ENCODE measurements at regions not wholly inside any gene's neighbourhood (a gene's known extent, or its start where the extent isn't known, plus 50 kb on each side); places are given as distances from the start of the nearest gene placed in this dataset.
"Not testable (repeated sequence)": the region's sequence is repeated elsewhere in the genome, so short reads cannot be mapped to it uniquely, and the experiment has no call there.

DNA sequence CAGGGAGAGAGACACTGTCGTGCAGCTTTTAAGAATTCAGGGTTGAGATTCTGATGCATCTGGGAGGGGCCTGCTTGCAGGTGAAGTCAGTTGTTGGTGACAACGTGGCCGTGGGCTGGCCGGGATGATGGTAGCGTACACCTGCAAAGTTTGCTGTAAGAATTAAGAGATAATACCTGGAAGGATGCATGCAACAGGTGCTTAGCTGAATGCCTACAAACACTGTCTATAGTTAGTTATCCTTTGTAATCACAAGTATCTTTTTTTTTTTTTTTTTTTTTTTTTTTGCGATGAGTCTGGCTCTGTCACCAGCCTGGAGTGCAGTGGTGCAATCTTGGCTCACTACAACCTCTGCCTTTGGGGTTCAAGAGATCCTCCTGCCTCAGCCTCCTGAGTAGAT is 259.6 kb downstream of the ASMT start:
- H3K27ac ChIP-seq: no peak overlapping the region
- no peak overlapping the region for H3K4me3 ChIP-seq
- no peaks in the 10 kb centered on the region for H3K36me3 ChIP-seq
- no peak for DNase-seq
- H3K27me3 ChIP-seq: no peaks in the 10 kb centered on the region
- H3K4me1 ChIP-seq: no peaks in the 10 kb centered on the region
- 51 to 67% methylated on average over 6 of the region's 6 CpGs for WGBS, 2 donors
- intact Hi-C loops (cut with DNase I): no loop called here
- peaks cover 0 to 7% (median 0%) of the 10 kb centered on the region in 3 donors for H3K9me3 ChIP-seq
- TF ChIP-seq, protein P1, sequence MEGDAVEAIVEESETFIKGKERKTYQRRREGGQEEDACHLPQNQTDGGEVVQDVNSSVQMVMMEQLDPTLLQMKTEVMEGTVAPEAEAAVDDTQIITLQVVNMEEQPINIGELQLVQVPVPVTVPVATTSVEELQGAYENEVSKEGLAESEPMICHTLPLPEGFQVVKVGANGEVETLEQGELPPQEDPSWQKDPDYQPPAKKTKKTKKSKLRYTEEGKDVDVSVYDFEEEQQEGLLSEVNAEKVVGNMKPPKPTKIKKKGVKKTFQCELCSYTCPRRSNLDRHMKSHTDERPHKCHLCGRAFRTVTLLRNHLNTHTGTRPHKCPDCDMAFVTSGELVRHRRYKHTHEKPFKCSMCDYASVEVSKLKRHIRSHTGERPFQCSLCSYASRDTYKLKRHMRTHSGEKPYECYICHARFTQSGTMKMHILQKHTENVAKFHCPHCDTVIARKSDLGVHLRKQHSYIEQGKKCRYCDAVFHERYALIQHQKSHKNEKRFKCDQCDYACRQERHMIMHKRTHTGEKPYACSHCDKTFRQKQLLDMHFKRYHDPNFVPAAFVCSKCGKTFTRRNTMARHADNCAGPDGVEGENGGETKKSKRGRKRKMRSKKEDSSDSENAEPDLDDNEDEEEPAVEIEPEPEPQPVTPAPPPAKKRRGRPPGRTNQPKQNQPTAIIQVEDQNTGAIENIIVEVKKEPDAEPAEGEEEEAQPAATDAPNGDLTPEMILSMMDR (IDR thresholded peaks at IDR 0.05): no peak
- no peak for TF ChIP-seq POLR2A (IDR thresholded peaks at IDR 0.05)

DNA sequence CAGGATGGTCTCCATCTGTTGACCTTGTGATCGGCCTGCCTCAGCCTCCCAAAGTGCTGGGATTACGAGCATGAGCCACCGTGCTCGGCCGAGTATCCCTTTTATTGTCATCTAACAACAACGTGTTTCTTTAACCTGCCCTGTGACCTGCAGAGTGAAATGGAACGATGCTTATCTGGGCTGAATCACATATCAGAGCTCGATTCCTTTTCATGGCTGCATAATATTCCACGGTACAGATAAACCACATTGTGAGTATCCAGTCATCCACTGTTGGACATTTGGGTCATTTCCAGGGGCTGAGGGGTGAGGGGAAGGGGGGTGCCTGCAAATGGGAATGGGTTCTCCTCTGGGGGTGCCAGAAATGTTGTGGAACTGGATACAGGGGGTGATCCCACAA is 260.0 kb downstream of the ASMT start:
- Histone ChIP-seq H3K27me3 (no peaks in the 10 kb centered on the region), H3K36me3 (no peaks in the 10 kb centered on the region), H3K4me3 (no peak overlapping the region), H3K27ac (no peak overlapping the region), H3K4me1 (no peaks in the 10 kb centered on the region), H3K9me3 (peaks cover 0 to 11% (median 0%) of the 10 kb centered on the region in 3 donors)
- no peak for DNase-seq
- intact Hi-C loops (cut with DNase I): no loop called here
- TF ChIP-seq POLR2A (IDR thresholded peaks at IDR 0.05): no peak
- TF ChIP-seq, protein P1 (IDR thresholded peaks at IDR 0.05): no peak
- 86% methylated on average over 5 to 9 of the region's 9 CpGs for WGBS, 2 donors

DNA sequence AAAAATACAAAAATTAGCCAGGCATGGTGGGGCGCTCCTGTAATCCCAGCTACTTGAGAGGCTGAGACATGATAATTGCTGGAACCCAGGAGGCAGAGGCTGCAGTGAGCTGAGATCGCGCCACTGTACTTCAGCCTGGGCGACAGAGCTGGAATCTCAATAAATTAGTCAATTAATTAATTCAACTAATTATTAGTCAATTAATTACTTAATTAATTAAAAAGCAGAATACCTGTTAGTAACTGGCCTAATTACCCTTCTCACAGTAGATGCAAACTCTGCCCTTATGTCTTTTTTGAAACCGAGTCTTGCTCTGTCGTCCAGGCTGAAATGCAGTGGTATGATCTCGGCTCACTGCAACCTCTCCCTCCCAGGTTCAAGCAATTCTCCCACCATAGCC is 261.2 kb downstream of the ASMT start:
- 91 to 93% methylated on average over 6 to 7 of the region's 7 CpGs for WGBS, 2 donors
- Histone ChIP-seq H3K4me1 (no peaks in the 10 kb centered on the region), H3K36me3 (no peaks in the 10 kb centered on the region), H3K27me3 (no peaks in the 10 kb centered on the region), H3K9me3 (peaks cover 0 to 11% (median 0%) of the 10 kb centered on the region in 3 donors), H3K27ac (no peak overlapping the region), H3K4me3 (no peak overlapping the region)
- intact Hi-C loops (cut with DNase I): no loop called here
- no peak for TF ChIP-seq POLR2A (IDR thresholded peaks at IDR 0.05)
- TF ChIP-seq, protein P1 (IDR thresholded peaks at IDR 0.05): no peak
- DNase-seq: no peak

DNA sequence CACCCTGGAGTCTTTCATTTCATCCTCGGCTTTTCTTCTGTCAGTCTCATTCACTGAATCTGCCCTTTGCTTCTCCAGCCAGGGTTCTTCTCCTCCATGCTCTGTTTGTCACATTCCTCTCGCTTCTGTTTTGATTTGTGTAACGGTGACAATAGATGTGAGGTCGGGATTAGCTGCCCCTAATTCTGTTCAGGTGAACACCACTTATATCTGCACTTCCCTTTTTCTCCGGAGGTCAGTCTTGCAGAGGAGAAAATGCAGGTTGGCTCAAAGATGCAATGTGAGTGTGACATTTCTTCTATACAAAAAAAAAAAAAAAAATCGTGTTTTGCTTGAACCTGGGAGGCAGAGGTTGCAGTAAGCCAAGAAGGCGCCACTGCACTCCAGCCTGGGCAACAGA is 262.9 kb downstream of the ASMT start:
- no peaks in the 10 kb centered on the region for H3K27me3 ChIP-seq
- TF ChIP-seq, protein P1 (IDR thresholded peaks at IDR 0.05): no peak
- TF ChIP-seq POLR2A (IDR thresholded peaks at IDR 0.05): no peak
- H3K36me3 ChIP-seq: no peaks in the 10 kb centered on the region
- no peak overlapping the region for H3K4me3 ChIP-seq
- WGBS, 2 donors: 42 to 51% methylated on average over 6 to 7 of the region's 7 CpGs
- H3K9me3 ChIP-seq: peaks cover 0 to 11% (median 0%) of the 10 kb centered on the region in 3 donors
- H3K27ac ChIP-seq: no peak overlapping the region
- no peak for DNase-seq
- intact Hi-C loops (cut with DNase I): no loop called here
- no peaks in the 10 kb centered on the region for H3K4me1 ChIP-seq

DNA sequence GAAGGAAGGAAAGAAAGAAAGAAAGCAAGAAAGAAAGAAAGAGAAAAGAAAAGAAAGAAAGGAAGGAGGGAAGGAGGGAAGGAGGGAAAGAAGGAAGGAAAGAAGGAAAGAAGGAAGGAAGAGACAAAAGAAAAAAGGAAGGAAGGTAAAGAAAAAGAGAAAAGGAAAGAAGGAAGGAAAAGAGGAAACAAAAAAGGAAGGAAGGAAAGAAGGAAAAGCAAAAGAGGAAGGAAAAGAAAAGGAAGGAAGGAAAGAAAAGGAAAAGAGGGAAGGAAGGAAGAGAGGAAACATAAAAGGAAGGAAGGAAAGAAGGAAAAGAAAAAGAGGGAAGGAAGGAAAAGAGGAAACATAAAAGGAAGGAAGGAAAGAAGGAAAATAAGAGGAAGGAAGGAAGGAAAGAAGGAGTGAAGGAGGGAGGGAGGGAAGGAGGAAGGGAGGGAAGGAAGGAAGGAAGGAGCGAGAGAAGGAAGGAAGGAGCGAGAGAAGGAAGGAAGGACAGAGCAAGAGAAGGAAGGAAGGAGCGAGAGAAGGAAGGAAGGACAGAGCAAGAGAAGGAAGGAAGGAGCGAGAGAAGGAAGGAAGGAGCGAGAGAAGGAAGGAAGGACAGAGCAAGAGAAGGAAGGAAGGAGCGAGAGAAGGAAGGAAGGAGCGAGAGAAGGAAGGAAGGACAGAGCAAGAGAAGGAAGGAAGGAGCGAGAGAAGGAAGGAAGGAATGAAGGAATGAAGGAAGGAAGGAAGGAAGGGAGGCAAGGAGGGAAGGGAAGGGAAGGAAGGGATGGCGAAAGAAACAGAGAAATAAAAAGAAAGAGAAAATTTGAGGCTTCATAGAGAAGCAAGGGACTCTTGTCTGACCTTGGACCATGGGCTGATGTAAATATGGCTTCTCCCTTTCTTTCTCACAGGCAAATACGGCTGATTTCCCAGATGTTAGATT is 266.3 kb downstream of the ASMT start:
- DNase-seq; H3K4me3 ChIP-seq; H3K36me3 ChIP-seq; H3K27me3 ChIP-seq; intact Hi-C loops (cut with DNase I); H3K27ac ChIP-seq; H3K4me1 ChIP-seq: not testable (repeated sequence)
- H3K9me3 ChIP-seq: peaks cover 0 to 12% (median 0%) of the 10 kb centered on the region in 3 donors
- 85% methylated on average over 10 of the region's 10 CpGs for WGBS, 2 donors

Data from esophagus squamous epithelium (tissue), 5 donors.